ENCODE measurements at regions not wholly inside any gene's neighbourhood (a gene's known extent, or its start where the extent isn't known, plus 50 kb on each side); places are given as distances from the start of the nearest gene placed in this dataset.
A peak's percentile ranks its signal among the peaks of the same experiment; 100 is the strongest.

DNA sequence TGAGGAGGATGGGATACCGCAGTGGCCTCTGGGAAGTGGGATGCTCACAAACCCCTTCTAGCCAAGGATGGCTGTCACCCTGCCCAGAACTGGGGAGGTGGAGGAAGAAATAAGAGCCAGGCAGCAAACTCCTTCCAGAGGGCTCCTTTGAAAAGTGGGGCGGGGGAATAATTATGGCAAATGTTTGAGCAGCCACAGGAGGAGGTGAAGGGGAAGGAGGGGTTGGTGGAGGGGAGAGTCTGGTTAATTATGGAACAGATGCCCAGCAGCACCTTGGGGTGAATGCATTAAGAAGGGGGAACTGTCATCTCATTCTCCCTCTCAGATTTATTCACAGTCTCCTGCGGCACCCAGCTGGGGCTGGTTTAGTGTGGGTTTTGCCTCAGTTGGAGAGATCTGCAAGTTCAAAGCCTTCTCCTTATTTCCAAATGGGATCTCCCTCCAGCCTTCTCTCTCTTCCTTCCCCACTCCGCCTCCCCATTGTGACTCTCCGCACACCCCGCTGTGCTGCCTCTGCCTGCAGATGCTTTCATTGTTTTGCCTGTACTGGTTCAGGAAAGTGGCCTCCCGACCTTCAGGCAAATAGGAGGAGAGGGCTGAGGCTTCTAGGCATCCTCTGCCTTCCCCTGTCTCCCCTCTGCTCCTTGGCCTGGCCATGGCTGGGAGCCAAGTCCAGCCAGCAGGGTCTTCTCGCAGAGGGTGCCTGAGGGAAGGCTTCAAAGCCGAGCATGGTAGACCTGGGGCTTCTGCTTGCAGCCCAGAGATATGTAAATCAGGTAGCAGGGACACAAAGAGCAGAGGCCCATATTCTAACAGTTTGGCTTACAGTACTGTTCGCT lies 457.2 kb upstream of the MEX3C start:
- no peak for DNase-seq

DNA sequence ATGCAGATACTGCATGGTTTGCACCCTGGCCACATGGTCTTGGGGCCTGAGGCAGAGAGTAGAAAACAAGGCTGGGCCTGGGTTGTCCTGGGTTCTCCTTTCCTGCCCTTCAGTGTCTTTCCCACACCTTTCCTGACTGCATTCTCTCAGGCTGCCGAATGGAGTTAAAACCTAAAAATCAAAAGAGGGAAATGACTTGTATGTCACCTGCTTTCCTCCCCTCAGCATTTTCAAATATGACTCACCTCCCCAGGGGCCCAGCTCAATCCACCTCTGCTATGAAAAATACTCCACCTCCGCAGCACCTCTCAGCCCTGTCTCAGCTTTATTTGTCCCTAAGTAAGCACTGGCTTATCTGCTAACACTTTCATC lies 457.8 kb upstream of the MEX3C start:
- no peak for DNase-seq

DNA sequence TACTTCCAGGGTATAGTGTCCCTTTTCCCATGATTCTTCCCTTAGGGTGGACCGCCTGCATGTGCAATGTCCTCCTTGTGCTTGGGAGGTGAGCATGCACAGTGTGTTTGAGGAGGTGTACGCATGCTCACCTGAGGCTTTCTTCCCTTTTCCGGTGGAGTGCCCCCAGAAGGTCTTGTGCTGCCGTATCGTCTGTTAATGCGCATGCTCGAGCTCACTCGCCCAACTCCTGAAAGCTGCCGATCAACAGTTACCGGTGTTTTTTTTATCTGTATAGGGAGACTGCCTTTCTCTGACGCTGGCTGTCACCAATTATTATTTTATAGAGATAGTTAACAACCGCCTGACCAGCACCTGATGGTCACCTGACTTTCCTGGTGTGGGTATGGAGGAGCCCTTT lies 458.8 kb upstream of the MEX3C start:
- no peak for DNase-seq

DNA sequence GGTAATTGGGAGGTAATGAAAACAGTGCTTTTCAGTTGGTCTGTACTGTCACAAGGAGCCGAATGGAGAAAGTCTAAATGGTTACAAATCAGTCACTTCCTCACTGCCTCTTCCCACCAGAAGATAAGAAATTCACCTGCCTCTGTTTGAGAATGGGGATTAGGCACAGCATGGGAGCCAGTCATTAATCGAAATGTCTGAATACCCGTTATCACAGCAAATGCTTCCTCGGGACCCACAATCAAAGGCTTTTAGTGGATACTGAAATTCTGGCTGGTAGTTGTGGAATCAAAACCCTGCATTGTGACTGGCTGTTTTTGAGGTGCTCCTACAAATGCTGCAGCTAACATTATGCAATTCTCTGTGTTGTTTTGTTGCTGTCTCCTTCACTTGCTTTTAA lies 461.0 kb upstream of the MEX3C start:
- DNase-seq, result no peak

DNA sequence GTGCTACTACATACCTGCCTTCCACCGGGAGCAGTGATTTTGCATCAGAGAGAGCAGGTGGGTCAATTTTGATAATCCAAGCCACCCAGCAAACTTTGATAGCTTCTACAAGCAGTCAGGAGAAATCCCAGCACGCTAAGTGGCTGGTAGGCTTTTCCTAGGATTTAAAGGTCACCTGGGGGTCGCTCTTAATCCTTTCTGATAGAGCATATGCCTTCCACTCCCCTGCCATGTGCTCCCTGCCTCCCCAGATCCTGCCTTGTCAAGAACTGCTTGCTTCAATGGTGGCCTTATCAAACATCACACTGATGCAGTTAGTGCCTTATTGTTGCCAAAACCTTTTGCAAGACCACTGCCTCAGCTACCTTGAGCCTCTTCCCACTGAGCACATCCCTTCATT lies 462.3 kb upstream of the MEX3C start:
- no peak for DNase-seq

DNA sequence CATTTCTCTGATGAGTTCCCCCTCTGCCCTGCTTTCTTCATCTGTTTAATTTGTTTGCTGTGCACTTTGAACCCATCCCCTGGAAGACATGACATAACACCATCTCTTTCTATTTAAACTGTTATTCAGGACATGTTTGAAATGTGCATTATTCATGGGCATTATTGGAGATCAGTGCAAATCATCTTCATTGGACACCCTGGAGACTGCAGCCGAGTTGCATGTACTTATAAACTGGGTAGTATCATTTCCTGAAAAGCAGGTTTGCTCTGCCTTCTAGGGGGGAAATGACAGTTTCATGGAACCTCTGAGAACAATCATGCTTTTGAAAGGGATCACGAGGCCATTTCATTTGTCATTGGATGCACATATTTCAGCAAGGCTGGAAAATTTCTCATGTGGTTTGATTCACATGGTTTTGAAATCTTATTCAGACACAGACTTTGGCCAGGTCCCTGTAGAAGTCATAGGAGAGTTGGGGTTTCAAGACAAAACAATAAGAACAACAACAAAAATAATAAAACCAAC lies 462.8 kb upstream of the MEX3C start:
- no peak for DNase-seq

DNA sequence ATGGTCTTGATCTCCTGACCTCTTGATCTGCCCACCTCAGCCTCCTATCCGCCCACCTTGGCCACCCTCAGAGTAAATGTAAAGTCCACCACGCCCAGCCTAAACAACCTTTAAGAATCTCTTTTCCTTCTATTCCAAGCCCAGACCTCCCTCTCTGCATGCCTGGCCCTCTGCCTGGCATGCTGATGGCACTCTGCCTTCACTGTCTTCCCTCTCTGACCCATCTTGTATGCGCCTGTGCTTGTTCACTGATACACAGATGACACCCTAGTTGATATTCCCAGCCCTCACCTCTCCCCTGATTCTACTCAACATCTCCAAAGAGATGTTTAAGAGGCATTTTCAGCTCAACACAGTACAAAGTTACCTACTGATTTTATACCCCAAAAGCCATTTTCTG lies 466.8 kb upstream of the MEX3C start:
- DNase-seq, result no peak

DNA sequence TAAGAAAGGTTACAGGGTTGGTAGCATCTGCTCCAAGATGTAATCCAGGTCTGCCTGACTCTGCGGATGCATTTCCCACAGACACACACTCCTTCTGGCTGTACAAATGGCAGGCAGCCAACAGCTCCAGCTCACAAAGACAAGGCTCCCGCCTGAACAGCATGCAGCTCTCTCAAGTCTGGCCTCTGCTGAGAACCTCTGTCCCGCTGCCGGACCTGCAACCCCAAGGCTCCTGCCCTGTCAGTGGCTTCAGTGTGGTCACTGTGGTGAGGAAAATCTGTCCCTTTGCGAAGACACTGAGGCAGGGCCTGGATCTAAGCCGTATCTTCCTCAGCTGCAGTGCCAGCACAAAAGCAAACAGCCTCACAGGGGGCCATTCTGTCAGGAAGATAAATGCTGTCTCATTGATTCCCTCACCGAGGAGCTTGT lies 469.3 kb upstream of the MEX3C start:
- peak; percentile 13 to 56 for DNase-seq

DNA sequence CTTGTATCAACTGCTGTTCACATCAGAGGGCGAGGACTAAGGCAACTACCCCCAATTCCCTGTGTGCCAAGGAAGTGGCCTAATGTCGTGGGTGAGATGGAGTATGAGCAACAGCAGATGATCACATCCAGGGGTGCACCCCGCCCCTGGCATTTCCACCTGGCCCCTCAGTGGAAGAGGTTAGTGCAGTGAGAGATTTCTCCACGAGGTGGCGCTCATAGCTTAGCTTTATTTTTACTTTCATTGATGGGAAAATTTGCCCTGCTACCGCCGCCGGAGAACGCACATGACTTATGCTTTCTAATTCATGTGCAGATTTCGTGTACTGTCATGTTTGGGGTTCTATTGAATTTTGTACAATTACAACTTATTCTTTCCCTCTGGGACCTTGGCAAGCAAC lies 470.6 kb upstream of the MEX3C start:
- peak; percentile 36 to 53 for DNase-seq

DNA sequence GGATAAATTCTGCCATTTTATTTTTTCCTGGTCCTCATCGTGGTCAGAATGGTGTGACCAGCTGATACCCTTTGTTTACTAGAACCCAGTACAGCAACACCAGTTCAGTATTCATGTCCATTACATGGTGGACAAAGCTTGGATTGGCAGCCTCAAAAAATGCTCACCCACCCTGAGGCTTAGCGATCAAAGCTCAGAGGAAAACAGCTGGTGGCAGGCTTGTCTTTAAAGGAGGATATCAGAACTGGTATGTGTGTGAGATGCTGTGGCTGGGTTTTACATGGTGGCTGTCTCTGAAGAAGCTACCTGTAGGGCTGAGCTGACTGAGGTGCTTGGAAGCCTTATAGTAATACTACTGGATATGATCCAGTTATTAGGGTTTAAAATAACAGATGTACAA lies 471.1 kb upstream of the MEX3C start:
- DNase-seq, result no peak

DNA sequence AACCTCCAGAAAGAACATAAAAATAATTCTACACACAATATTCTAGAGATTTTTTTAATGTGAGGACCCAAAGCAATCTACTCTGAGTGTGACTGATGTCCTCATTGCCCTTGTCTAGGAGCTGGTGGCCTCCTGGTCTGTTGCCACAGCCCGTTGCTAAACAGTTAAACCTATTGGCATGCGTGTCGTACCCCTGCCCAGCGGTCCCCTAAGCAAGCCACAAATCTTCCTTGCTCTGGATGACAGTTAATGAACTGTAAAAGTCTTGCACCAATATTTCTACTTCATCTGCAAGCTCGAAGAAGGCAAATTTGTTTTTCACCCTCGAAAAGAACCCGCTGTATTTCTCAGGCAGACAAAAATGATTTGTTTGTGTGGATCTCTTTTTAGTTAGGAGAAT lies 489.1 kb upstream of the MEX3C start:
- DNase-seq, result no peak

DNA sequence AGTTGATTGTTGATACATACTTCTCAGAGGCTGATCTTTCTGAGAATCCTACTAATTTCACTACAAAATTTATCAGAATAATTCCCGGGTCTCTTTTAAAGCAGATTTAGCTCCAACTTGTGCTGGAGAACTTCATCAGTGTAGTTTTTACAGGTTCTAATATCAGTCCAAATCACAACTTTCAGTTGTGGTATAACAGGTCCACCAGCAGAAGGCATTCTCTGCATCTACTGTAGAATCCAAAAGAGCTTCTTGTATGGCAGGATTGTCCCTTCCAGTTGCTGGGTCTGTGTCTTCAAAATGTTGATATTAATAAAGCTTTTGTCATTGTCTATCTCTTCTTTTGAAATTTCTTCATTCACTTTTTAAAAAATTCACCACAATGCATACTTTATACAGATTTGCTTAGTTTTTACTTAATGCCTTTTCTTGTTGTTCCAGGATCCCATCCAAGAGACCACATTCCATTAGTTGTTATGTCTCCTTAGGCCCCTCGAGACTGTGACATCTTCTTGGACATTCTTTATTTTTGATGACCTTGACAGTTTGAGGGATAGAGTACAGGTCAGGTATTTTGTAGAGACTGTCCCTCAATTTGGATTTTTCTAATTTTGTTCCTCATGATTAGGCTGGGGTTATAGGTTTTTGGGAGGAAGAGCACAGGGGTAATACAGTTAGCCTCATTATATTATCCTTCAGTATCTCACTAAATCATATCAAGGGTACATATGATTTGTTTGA lies 490.5 kb upstream of the MEX3C start:
- no peak for DNase-seq

DNA sequence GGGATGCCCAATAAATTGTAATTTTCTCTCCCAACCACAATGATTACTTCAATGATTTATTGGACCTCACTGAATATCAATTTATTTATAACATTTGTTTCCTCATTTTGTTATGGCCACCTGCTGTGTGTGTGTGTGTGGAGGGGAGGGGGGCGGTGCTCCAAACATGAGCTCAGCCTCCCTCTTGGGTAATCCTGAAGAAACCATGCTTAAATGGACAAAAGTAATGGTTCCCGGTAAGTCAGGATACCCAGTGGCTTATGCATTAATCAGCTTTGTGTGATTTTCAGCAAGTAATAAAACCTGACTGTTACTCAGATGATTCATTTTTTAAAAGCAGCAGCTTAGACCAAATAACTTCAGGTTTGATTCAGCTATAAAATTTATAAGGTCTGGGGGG lies 495.1 kb upstream of the MEX3C start:
- no peak for DNase-seq

DNA sequence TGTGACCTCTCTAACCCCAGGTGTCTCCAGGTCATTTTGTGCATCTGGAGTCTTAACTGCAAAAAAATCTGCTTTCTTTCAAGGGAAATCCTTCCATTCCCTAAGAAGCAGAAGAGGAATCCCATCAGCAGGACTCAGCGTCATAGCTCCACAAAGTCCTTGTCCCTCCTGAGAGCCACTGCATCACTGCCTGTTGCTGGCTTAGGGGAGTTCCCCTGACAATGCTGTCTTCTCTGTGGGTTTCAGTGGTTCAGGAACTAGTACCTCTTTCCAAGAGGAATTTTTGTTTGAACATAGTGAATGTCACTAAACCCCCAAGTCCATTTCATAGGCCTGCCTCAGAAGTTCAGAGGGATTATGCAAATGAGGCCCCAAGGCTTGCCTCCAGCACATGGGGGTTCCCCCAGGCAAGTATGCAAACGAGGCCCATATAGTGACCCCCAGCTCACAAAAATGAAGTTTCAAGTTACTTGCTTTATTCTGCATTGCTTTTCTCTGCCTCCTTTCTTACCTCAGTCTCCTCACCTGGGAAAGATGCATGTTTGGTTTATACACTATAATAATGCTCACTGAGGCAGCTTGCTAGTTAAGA lies 513.9 kb upstream of the MEX3C start:
- no peak for DNase-seq

DNA sequence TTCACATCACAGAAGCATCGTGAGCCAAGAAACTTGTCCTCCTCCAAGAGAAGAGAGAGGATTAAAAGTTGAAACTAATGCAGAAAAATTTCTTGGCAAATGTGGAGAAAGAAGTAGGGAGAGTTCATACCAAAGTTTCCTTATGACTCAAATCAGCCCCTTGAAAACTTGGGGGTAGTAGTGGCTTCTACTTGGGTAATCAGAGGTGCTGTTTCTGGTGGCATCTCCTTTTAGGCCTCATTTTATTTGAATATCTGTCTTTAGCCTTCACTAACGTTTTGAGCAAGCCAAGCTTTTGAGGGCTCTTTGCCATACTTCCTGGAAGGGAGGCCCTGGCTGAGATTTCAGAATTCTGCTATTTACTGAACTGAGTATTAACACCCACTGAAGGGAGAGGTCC lies 515.3 kb upstream of the MEX3C start:
- DNase-seq, result no peak

DNA sequence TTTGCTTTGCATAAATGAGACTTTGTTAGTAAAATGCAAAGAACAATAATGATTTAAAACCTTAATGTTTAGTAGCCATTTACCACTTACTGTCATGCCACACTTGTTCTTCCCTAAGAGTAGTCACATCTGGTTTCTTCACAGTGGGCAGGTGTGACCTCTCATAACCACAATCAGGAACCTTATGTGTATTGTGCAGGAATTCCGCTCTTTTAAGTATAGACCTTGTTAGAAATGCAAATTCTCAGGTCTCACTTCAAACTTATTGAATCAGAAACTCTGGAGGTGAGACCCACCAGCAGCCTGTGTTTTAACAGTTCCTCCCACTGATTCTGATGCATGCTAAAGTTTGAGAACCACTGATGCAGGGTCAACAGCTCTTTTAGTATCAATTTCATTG lies 518.8 kb upstream of the MEX3C start:
- DNase-seq, result no peak

DNA sequence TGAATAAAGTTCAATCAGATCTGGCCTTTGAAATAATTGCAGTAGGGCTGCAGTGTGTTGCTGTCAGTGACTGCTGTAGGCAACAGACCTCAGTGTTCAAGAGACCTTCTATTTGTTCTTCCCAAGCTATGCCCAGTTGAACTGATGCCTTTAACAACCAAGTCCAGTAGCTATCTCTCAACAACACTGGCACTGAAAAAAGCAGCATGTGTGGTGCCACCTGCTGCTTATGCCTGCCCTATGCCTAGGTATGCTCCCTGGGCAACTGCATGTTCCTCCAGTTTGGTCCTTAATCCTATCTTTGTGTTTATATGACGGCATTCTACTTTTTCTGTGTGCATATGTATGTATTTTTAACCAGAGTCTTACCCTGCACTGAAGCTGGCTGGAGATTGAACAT lies 523.9 kb upstream of the MEX3C start:
- DNase-seq, result no peak

DNA sequence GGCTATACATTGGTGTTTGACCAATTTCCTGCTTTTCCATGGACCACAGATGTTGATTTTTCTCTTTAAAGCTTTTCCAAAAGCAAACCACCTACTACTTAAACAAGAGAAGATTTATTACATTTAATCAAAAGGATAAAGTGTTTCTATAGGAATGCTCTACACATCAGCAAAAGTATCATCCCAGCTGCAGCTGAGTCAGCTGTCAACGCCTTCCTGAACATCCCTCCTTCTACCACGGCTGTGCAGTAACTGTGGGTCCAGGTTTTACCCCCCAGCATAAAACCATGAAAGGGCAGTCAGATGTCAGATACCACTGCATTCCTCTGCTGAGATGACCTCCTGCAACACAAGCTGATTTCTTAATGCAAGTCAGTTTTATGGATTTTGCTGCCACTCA lies 524.5 kb upstream of the MEX3C start:
- no peak for DNase-seq

DNA sequence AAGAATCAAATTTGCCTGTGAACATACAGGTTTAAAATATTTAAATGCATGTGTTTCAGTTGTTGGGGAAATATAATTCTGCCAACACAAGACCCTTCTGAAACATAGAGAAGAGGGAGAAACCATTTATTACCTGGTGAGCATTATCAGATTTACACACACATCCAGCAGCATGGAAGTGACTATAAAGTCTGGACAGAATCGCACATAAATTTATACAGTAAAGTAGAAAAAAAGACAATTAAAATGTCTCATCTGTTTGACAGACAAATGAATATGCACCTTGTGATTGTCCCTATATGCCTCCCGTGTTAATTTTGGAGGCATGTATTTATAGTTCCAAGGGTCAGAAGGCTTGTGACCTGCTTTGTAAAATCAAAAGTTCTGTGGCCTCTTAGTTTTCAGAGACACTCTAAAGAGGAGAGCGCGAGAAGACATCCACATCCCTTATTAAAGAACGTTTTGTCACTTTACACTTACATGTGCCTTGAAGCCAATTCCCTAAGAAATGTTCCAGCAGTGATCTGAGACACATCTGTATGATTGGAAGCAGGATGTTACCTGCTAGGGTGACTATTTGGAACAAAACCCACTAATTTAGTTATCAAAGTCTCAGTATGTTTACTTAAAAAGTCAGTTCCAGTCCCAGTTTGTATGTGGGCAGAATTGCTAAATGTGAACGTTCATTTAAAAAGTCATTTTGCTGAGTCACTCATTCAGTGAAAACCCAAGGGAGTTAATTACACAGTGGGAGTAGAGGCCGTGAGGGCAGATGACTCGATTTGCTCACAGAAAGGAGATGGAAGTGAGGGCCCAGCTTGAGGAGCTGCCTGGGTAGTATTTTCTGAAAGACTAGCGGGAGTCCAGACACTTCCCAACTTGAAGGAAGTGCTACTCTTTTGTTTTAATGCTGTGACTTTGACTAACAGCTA lies 527.6 kb upstream of the MEX3C start:
- no peak for DNase-seq

DNA sequence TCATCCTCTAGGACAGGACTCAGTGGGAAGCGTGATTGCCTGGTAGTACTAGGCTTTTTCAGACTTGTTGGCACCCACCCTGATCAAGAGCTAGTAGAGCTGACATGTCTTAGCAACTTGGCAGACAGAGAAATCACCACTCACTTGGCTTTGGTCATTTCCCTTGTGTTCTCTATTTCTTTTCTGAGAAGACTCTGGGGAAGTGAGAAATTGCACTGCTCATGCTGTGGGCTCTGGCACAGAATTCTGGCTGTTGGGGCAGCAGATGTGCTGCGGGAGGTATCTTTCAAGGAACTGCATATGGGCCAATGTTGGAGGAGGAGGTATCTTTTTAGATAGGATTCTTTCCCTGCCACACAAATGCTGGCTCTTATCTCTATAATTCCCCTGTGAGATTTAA lies 529.1 kb upstream of the MEX3C start:
- peak in 1 of 2 donors; percentile 11 for DNase-seq

DNA sequence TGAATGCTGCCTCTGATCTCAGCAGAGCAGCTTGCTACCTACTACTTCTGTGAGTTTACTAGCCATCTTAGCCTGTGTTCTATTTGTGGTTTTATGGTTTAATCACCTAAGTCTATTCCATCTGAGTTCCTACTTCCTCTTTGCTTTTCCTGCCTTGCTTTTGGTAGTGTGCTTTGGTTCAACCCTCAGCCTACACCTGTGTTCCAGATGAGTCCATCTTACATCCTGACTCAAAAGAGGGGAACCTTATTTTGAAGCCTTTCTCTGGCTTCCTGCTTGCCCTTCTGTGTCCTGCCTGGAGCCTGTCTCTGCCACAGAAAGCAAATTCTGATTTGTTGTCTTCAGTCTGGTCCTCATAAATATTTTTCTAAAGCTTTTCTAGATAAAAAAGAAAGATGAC lies 530.3 kb upstream of the MEX3C start:
- DNase-seq, result no peak

DNA sequence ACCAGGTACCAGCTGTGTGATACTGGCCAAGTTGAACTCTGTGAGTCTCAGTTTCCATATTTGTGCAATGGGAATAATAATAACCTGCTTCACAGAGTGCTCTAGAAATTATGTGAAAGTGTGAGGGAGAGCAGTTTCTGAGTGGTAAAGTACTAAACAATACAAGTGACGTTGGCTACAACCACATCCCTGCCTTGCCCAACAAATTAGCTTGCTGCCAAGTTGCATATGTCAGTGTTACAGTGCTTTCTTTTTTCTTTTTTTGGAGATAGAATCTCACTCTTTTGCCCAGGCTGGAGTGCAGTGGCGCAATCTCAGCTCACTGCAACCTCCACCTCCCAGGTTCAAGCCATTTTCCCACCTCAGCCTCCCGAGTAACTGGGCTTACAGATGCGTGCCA lies 533.6 kb upstream of the MEX3C start:
- no peak for DNase-seq

DNA sequence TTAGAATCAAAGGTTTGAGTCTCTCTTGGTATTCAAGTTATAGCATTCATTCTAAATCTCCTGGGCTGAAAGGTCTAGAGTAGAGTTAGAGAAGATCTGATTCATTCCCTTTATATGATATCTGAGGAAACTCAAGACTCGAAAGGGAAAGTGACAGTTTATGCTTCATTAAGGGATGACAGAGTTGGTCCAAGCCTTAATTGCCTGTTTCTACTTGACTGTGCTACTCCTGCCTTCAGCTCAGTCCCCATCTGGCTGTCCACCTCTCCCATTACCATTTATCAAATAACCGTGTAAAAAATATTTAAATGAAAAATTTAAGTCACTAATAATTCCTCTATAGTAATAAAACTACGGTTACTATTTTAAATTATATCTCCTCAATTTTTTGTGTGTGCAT lies 537.1 kb upstream of the MEX3C start:
- DNase-seq, result no peak
